CD14-positive monocyte (primary cell): ENCODE measurements at regions not wholly inside any gene's neighbourhood (a gene's known extent, or its start where the extent isn't known, plus 50 kb on each side); places are given as distances from the start of the nearest gene placed in this dataset.

Experiments used
- DNase-seq, 3 donors: peaks; one replicate each; pipeline ENCODE4 v3.0.0-alpha.2; 2011 to 2022
- H2AFZ ChIP-seq: 2 replicates; pipeline ENCODE4 v1.6.0; 2012; ENCODE audit warnings: mild to moderate bottlenecking, low read depth, low read length, inconsistent platforms; ENCODE audit not compliant: insufficient read depth, poor library complexity, severe bottlenecking
- H3K27ac ChIP-seq, 2 donors: 1 replicate in 1 of 2; 2 replicates in 1 of 2; pipeline ENCODE4 v1.5.1; 2012 to 2013; ENCODE audit warnings: low read length in 2 of 2, control low read depth in 1 of 2, inconsistent platforms in 1 of 2, low read depth in 1 of 2, mild to moderate bottlenecking in 1 of 2
- H3K27me3 ChIP-seq, 2 donors: one replicate each; pipeline versions ENCODE4 v1.6.0 to v1.6.1; 2011 to 2013; ENCODE audit warnings: low read length in 2 of 2; ENCODE audit not compliant: control insufficient read depth in 2 of 2, insufficient read depth in 2 of 2
- H3K36me3 ChIP-seq, 2 donors: replicated peaks in 1 of 2; 1 replicate in 1 of 2; 2 replicates in 1 of 2; pipeline versions ENCODE4 v1.5.1 to v1.6.1; 2012 to 2013; ENCODE audit warnings: low read length in 2 of 2, control low read depth in 1 of 2, inconsistent platforms in 1 of 2, mild to moderate bottlenecking in 1 of 2; ENCODE audit not compliant: insufficient read depth in 2 of 2, control insufficient read depth in 1 of 2
- H3K4me1 ChIP-seq, 2 donors: 1 replicate in 1 of 2; 2 replicates in 1 of 2; pipeline versions ENCODE4 v1.5.1 to v1.6.1; 2012 to 2013; ENCODE audit warnings: low read length in 2 of 2, control low read depth in 1 of 2, inconsistent platforms in 1 of 2, mild to moderate bottlenecking in 1 of 2, moderate library complexity in 1 of 2; ENCODE audit not compliant: insufficient read depth in 2 of 2, control insufficient read depth in 1 of 2
- H3K4me2 ChIP-seq: replicated peaks from 2 replicates; pipeline ENCODE3; 2012; ENCODE audit warnings: low read length, moderate library complexity, mild to moderate bottlenecking; ENCODE audit not compliant: poor library complexity, severe bottlenecking; ENCODE audit errors: extremely low read depth
- H3K4me3 ChIP-seq, 3 experiments: fragments of 200-600 bp in 1 of 3; sonication (generic) in 1 of 3; replicated peaks in 1 of 3; 1 replicate in 2 of 3; 2 replicates in 1 of 3; pipeline ENCODE4 v1.5.1; 2011 to 2013; ENCODE audit warnings: low read length in 3 of 3, mild to moderate bottlenecking in 3 of 3, control low read depth in 2 of 3, low read depth in 2 of 3, inconsistent platforms in 1 of 3, moderate library complexity in 1 of 3
- H3K79me2 ChIP-seq: 2 replicates; pipeline ENCODE4 v1.6.0; 2012; ENCODE audit warnings: mild to moderate bottlenecking, control low read depth, inconsistent platforms, low read length, moderate library complexity; ENCODE audit not compliant: insufficient read depth
- H3K9ac ChIP-seq: 2 replicates; pipeline ENCODE4 v1.6.0; 2017; ENCODE audit warnings: low read length, mild to moderate bottlenecking; ENCODE audit not compliant: insufficient read depth, poor library complexity, severe bottlenecking
- H3K9me3 ChIP-seq, 2 donors: replicated peaks in 1 of 2; 1 replicate in 1 of 2; 2 replicates in 1 of 2; pipeline versions ENCODE4 v1.5.1 to v1.6.1; 2012 to 2013; ENCODE audit warnings: low read length in 2 of 2, control low read depth in 1 of 2; ENCODE audit not compliant: control insufficient read depth in 1 of 2, insufficient read depth in 1 of 2
- H4K20me1 ChIP-seq: 2 replicates; pipeline ENCODE4 v1.6.0; 2012; ENCODE audit warnings: mild to moderate bottlenecking, low read length, control low read depth, moderate library complexity; ENCODE audit not compliant: insufficient read depth
- H3K27ac Mint-ChIP-seq, 7 donors: one replicate each; pipeline ENCODE4 v1.8.0; 2020; ENCODE audit warnings: mild to moderate bottlenecking in 7 of 7, mixed read lengths in 7 of 7, moderate library complexity in 6 of 7, inconsistent platforms in 2 of 7
- H3K27me3 Mint-ChIP-seq, 3 donors: one replicate each; pipeline ENCODE4 v1.8.0; 2021 to 2022; ENCODE audit warnings: low read depth in 3 of 3, mild to moderate bottlenecking in 3 of 3, mixed read lengths in 3 of 3, moderate library complexity in 3 of 3, inconsistent platforms in 1 of 3
- H3K36me3 Mint-ChIP-seq, 2 donors: one replicate each; pipeline ENCODE4 v1.8.0; 2020; ENCODE audit warnings: mixed read lengths in 2 of 2, inconsistent platforms in 1 of 2, mild to moderate bottlenecking in 1 of 2
- H3K4me1 Mint-ChIP-seq: one replicate; pipeline ENCODE4 v1.8.0; 2020; ENCODE audit warnings: mild to moderate bottlenecking, mixed read lengths
- H3K4me3 Mint-ChIP-seq, 2 donors: one replicate each; pipeline ENCODE4 v1.8.0; 2020; ENCODE audit warnings: mild to moderate bottlenecking in 2 of 2, mixed read lengths in 2 of 2, moderate library complexity in 1 of 2
- H3K9me3 Mint-ChIP-seq, 7 donors: one replicate each; pipeline ENCODE4 v1.8.0; 2020 to 2022; ENCODE audit warnings: mixed read lengths in 7 of 7, mild to moderate bottlenecking in 6 of 7, moderate library complexity in 6 of 7, inconsistent platforms in 2 of 7
- WGBS: methylation state at CpG from one replicate; pipeline ENCODE4 v1.1.5; 2013; ENCODE audit warnings: missing lambda C conversion rate; ENCODE audit not compliant: insufficient coverage; 5-methylcytosine and 5-hydroxymethylcytosine counted together
- intact Hi-C, 2 donors: fragments of 100-400 bp; cut with micrococcal nuclease; formaldehyde crosslinking; loops; one replicate each; pipeline versions ENCODE4 v1.15.0 to v1.15.1; 2023
- TF ChIP-seq, protein P1 (sequence below): fragments of 200-600 bp; IDR thresholded peaks from one replicate; pipeline ENCODE4 v1.8.0; 2022; ENCODE audit warnings: antibody characterized with exemption, mild to moderate bottlenecking

DNA sequence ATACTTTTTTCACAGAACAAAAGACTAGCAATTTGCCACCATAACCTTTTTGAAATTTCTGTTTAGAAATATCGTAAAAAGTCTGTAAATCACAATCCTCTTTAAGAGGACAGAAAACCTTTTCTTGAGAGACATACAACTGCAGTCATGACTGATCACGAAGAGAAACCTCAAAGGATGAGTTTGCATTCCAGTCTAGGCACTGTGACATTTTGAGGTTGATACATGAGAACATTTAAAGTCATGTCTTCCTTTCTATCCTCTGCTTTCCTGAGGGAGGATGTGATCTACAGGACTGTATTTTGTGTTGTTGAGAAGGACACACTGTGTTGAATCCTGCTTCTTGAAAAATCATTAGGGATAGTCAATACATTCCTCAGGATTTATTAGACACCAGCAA, 476.7 kb upstream of the CCDC179 start:
- no peak overlapping the region for H3K27ac Mint-ChIP-seq
- no peak for DNase-seq
- no peak overlapping the region for H3K4me3 Mint-ChIP-seq
- H3K4me1 Mint-ChIP-seq = no peaks in the 10 kb centered on the region
- H3K9me3 Mint-ChIP-seq = peaks cover 0 to 7% (median 3%) of the 10 kb centered on the region in 7 donors
- no CpG with 5 or more reads among the region's 2 CpGs for WGBS
- H3K9ac ChIP-seq = no peak overlapping the region
- TF ChIP-seq, protein P1, sequence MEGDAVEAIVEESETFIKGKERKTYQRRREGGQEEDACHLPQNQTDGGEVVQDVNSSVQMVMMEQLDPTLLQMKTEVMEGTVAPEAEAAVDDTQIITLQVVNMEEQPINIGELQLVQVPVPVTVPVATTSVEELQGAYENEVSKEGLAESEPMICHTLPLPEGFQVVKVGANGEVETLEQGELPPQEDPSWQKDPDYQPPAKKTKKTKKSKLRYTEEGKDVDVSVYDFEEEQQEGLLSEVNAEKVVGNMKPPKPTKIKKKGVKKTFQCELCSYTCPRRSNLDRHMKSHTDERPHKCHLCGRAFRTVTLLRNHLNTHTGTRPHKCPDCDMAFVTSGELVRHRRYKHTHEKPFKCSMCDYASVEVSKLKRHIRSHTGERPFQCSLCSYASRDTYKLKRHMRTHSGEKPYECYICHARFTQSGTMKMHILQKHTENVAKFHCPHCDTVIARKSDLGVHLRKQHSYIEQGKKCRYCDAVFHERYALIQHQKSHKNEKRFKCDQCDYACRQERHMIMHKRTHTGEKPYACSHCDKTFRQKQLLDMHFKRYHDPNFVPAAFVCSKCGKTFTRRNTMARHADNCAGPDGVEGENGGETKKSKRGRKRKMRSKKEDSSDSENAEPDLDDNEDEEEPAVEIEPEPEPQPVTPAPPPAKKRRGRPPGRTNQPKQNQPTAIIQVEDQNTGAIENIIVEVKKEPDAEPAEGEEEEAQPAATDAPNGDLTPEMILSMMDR = no peak
- H3K27me3 ChIP-seq = no peaks in the 10 kb centered on the region
- H2AFZ ChIP-seq = no peak overlapping the region
- H3K4me2 ChIP-seq = no peak overlapping the region
- H3K4me1 ChIP-seq = no peaks in the 10 kb centered on the region
- H3K36me3 ChIP-seq = no peaks in the 10 kb centered on the region
- intact Hi-C loops = no loop called here
- no peaks in the 10 kb centered on the region for H4K20me1 ChIP-seq
- peaks cover 0 to 2% (median 0%) of the 10 kb centered on the region in 3 donors for H3K27me3 Mint-ChIP-seq
- peaks cover 7 to 9% of the 10 kb centered on the region in 2 donors for H3K9me3 ChIP-seq
- no peak overlapping the region for H3K4me3 ChIP-seq
- no peak overlapping the region for H3K27ac ChIP-seq
- H3K36me3 Mint-ChIP-seq = no peaks in the 10 kb centered on the region
- H3K79me2 ChIP-seq = no peaks in the 10 kb centered on the region

DNA sequence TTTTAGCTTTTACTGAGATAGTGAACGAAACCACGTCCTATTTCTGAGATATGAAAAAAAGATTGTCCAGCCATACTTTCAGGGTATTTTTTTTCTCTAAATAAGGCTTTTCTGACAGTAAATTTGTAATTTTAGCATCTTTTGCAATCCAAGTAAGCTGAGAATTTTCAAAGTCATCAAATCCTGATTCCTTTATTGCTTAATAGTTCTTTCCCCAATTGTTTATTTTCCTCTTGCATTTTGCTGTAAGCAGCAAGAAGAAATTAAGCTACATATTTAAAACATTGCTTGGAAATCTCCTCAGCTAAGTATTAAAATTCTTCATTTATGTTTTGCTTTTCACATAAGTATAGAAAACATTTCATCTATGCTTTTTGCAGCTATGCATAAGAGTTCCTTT, 493.3 kb upstream of the CCDC179 start:
- Mint-ChIP-seq H3K27ac (no peak overlapping the region), H3K4me3 (no peak overlapping the region), H3K4me1 (no peaks in the 10 kb centered on the region), H3K9me3 (peaks cover 0 to 7% (median 3%) of the 10 kb centered on the region in 7 donors), H3K27me3 (peaks cover 0 to 1% (median 0%) of the 10 kb centered on the region in 3 donors), H3K36me3 (no peaks in the 10 kb centered on the region)
- Histone ChIP-seq H3K9ac (no peak overlapping the region), H3K4me1 (no peaks in the 10 kb centered on the region), H4K20me1 (no peaks in the 10 kb centered on the region), H3K36me3 (no peaks in the 10 kb centered on the region), H3K4me2 (no peak overlapping the region), H2AFZ (no peak overlapping the region), H3K79me2 (no peaks in the 10 kb centered on the region), H3K27ac (no peak overlapping the region), H3K9me3 (peaks cover 0 to 7% of the 10 kb centered on the region in 2 donors), H3K4me3 (no peak overlapping the region), H3K27me3 (no peaks in the 10 kb centered on the region)
- WGBS = no CpG with 5 or more reads among the region's 2 CpGs
- no peak for DNase-seq
- intact Hi-C loops = no loop called here
- TF ChIP-seq, protein P1 = no peak
